HCT116 (cell line): ENCODE measurements at regions not wholly inside any gene's neighbourhood (a gene's known extent, or its start where the extent isn't known, plus 50 kb on each side); places are given as distances from the start of the nearest gene placed in this dataset.

Experiments
- CEBPB ChIP-seq: IDR thresholded peaks from 2 replicates; pipeline ENCODE4 v1.6.1; 2012; ENCODE audit warnings: low read depth
- CTCF ChIP-seq, 3 experiments: fragments of 200-600 bp in 1 of 3; sonication (generic) in 1 of 3; IDR thresholded peaks in 2 of 3; conservative IDR thresholded peaks in 1 of 3; 2 replicates each; pipeline ENCODE4 v1.5.1; 2012 to 2017; ENCODE audit warnings: low read depth in 2 of 3, low read length in 2 of 3, antibody characterized with exemption in 1 of 3, borderline replicate concordance in 1 of 3, control low read depth in 1 of 3, mild to moderate bottlenecking in 1 of 3, mixed read lengths in 1 of 3, mixed run types in 1 of 3, moderate library complexity in 1 of 3; ENCODE audit not compliant: insufficient read depth in 1 of 3
- EGR1 ChIP-seq: IDR thresholded peaks from 2 replicates; pipeline ENCODE4 v1.6.1; 2012; ENCODE audit warnings: low read depth
- EZH2 ChIP-seq: fragments of 200-600 bp; sonication (generic); IDR thresholded peaks from 2 replicates; pipeline ENCODE4 v1.6.1; 2017; ENCODE audit warnings: antibody characterized with exemption, mixed run types
- EZH2phosphoT487 ChIP-seq: fragments of 200-600 bp; IDR thresholded peaks from 2 replicates; pipeline ENCODE4 v1.6.1; 2018; ENCODE audit warnings: antibody characterized with exemption, borderline replicate concordance
- JUND ChIP-seq: IDR thresholded peaks from 2 replicates; pipeline ENCODE4 v1.6.1; 2012
- MAX ChIP-seq: IDR thresholded peaks from 2 replicates; pipeline ENCODE4 v1.6.1; 2012
- POLR2A ChIP-seq: IDR thresholded peaks from 2 replicates; pipeline ENCODE4 v1.7.0; 2011; ENCODE audit warnings: borderline replicate concordance; ENCODE audit not compliant: insufficient read depth, insufficient read length; ENCODE audit errors: extremely low read depth
- RAD21 ChIP-seq: IDR thresholded peaks from 2 replicates; pipeline ENCODE4 v1.6.1; 2012; ENCODE audit warnings: low read depth, mild to moderate bottlenecking
- REST ChIP-seq: IDR thresholded peaks from 2 replicates; pipeline ENCODE4 v1.6.1; 2012; ENCODE audit warnings: low read depth
- TCF7L2 ChIP-seq: IDR thresholded peaks from 2 replicates; pipeline ENCODE4 v1.7.0; 2011; ENCODE audit warnings: borderline replicate concordance, inconsistent platforms; ENCODE audit not compliant: insufficient read depth, insufficient read length; ENCODE audit errors: extremely low read depth
- YY1 ChIP-seq: IDR thresholded peaks from 2 replicates; pipeline ENCODE4 v1.6.1; 2011; ENCODE audit warnings: low read length, low read depth, moderate library complexity, mild to moderate bottlenecking; ENCODE audit not compliant: insufficient replicate concordance; ENCODE audit errors: extremely low read depth
- ZBTB33 ChIP-seq: IDR thresholded peaks from 2 replicates; pipeline ENCODE4 v1.6.1; 2011; ENCODE audit warnings: mild to moderate bottlenecking, low read length, moderate library complexity; ENCODE audit not compliant: insufficient replicate concordance; ENCODE audit errors: extremely low read depth
- ZNF274 ChIP-seq: fragments of 200-500 bp; sonication (Bioruptor generic); IDR thresholded peaks from 2 replicates; pipeline ENCODE4 v1.6.1; 2014; ENCODE audit warnings: mild to moderate bottlenecking, low read depth, low read length, inconsistent platforms

- TF ChIP-seq RAD21 (no peak), EGR1 (no peak), CEBPB (no peak), CTCF (IDR thresholded peaks at IDR 0.05 in 2 of 3, conservative IDR thresholded peaks at IDR 0.05 in 1 of 3; ENCODE audit: borderline replicate concordance in 1 of 3, insufficient read depth in 1 of 3, low read depth in 2 of 3, low read length in 2 of 3) (no peak), YY1 (no peak), MAX (no peak), ZNF274 (no peak), ZBTB33 (no peak), TCF7L2 (no peak), EZH2phosphoT487 (no peak), REST (no peak), POLR2A (no peak), EZH2 (no peak), JUND (no peak)
Observed at GRCh38 chr5:6819521-6819920, 106.3 kb downstream of the TENT4A start.
